Esophagus squamous epithelium (tissue), 4 donors: ENCODE measurements at regions not wholly inside any gene's neighbourhood (a gene's known extent, or its start where the extent isn't known, plus 50 kb on each side); places are given as distances from the start of the nearest gene placed in this dataset.

Experiments
- CTCF ChIP-seq, 6 experiments: fragments of 450-650 bp in 4 of 6; fragments of 200-600 bp in 2 of 6; sonication (generic) in 2 of 6; IDR thresholded peaks; one replicate each; pipeline ENCODE4 v1.5.1; 2016 to 2019; ENCODE audit warnings: antibody characterized with exemption in 6 of 6, mild to moderate bottlenecking in 4 of 6, moderate library complexity in 4 of 6
- POLR2A ChIP-seq, 4 donors: fragments of 450-650 bp; IDR thresholded peaks; one replicate each; pipeline ENCODE4 v1.6.1; 2017; ENCODE audit warnings: antibody characterized with exemption in 4 of 4, mild to moderate bottlenecking in 4 of 4, moderate library complexity in 3 of 4

GRCh38 chr5:8079056-8079455 lies 210.1 kb downstream of the MTRR start:
- TF ChIP-seq CTCF (IDR thresholded peaks at IDR 0.05) (no peak), POLR2A (IDR thresholded peaks at IDR 0.05) (no peak)
